ENCODE measurements at regions not wholly inside any gene's neighbourhood (a gene's known extent, or its start where the extent isn't known, plus 50 kb on each side); places are given as distances from the start of the nearest gene placed in this dataset.
"Not testable (repeated sequence)": the region's sequence is repeated elsewhere in the genome, so short reads cannot be mapped to it uniquely, and the experiment has no call there.

DNA sequence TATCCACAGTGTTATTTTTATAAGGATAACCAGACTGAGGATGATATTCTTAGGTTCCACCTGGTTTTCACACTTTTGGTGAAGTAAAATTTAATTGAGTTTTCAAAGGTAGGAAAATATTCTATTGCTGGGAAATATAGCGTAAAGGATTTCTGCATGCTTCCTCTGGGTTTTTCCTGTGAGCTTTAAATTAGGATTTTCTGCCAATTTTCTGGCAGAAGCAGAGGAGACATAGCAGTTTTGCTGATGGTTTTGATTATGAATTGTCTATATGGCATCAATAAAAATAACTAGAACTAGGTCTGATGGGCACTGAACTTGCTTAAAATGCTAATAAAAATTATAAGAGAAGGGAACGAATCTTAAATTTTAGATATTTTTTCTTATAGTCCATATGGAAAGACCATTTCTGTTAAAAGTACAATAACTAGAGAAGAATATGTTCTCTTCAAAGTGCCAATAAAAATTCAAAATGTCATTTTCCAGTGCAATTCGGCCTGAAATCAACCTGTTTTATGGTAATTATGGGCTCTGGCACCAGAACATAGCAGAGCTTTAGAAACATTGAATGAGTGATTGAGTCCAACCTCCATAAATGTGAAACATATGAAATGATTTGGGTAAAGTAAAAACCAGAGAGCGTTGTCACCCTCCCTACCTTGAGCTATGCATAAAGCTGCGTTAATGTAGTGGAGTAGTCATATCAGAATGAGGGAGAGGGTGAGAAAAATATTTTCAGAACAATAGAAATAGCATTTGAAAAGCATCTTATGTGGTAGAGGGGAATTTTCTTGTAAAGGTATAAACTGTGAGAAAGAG is 279.7 kb downstream of the SPRY1 start:
- no peak for DNase-seq (ENCODE audit: low read depth, low spot score)
- no peak overlapping the region for H3K4me3 ChIP-seq (ENCODE audit: low read depth, low read length)
- TF ChIP-seq, protein P1, sequence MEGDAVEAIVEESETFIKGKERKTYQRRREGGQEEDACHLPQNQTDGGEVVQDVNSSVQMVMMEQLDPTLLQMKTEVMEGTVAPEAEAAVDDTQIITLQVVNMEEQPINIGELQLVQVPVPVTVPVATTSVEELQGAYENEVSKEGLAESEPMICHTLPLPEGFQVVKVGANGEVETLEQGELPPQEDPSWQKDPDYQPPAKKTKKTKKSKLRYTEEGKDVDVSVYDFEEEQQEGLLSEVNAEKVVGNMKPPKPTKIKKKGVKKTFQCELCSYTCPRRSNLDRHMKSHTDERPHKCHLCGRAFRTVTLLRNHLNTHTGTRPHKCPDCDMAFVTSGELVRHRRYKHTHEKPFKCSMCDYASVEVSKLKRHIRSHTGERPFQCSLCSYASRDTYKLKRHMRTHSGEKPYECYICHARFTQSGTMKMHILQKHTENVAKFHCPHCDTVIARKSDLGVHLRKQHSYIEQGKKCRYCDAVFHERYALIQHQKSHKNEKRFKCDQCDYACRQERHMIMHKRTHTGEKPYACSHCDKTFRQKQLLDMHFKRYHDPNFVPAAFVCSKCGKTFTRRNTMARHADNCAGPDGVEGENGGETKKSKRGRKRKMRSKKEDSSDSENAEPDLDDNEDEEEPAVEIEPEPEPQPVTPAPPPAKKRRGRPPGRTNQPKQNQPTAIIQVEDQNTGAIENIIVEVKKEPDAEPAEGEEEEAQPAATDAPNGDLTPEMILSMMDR (IDR thresholded peaks at IDR 0.05; ENCODE audit: insufficient read depth, low read length, missing control alignments), result no peak
- POLR2A ChIA-PET, result no interaction called here
- CTCF ChIA-PET, result interaction anchor here (1.8 kb wide), 1 partner anchor 15 kb away, joined by 4 read pairs; no protein-coding TSS in a partner anchor

DNA sequence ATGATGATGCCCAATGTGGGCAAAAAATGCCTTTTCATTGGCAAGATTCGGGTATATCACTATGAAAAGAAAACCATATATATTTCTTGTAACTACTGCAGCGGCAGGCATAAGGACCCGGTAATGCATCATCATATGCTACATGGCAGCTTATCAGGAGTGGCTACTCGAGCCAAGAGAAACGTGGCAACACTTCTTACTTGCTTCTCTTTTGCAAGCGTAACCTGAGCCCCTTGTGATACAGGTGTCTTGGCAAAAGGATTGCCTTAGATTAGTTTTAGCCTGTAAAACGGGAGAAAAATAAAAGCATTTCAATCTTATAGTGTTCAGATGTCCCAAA is 280.3 kb downstream of the SPRY1 start:
- ChIA-PET POLR2A (no interaction called here), CTCF (no interaction called here)
- no peak overlapping the region for H3K4me3 ChIP-seq (ENCODE audit: low read depth, low read length)
- TF ChIP-seq, protein P1 (IDR thresholded peaks at IDR 0.05; ENCODE audit: insufficient read depth, low read length, missing control alignments), result no peak
- no peak for DNase-seq (ENCODE audit: low read depth, low spot score)

DNA sequence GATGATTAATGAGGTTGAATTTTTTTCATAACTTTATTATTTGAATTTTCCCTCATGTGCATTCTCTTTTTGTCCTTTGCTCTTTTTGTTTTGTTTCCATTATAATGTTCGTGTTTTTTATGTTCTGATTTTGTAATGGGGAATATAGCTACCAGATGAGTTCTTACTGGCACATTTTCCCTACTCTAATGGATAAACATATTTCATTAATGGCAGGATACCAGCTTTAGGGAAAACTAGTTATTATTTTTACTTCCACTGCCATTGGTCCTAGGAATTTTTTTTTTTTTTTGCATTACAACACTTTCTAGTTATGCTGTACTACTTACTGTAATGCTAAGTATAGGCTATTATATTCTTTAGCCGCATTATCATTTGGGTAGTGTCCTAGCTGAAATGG is 286.3 kb downstream of the SPRY1 start:
- H3K4me3 ChIP-seq (ENCODE audit: low read depth, low read length), result no peak overlapping the region
- ChIA-PET POLR2A (interaction anchor here (0.7 kb wide), 1 partner anchor 93 kb away, joined by 3 read pairs; no protein-coding TSS in a partner anchor), CTCF (no interaction called here)
- TF ChIP-seq, protein P1 (IDR thresholded peaks at IDR 0.05; ENCODE audit: insufficient read depth, low read length, missing control alignments), result no peak
- DNase-seq (ENCODE audit: low read depth, low spot score), result no peak

DNA sequence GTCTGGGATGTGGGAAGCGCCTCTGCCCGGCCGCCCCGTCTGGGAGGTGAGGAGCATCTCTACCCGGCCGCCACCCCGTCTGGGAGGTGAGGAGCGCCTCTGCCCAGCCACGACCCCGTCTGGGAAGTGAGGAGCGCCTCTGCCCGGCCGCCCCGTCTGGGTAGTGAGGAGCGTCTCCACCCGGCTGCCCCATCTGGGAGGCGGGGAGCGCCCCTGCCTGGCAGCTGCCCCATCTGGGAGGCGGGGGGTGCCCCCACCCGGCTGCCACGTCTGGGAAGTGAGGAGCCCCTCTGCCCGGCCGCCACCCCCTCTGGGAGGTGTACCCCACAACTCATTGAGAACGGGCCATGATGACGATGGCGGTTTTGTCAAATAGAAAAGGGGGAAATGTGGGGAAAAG is 288.3 kb downstream of the SPRY1 start:
- H3K4me3 ChIP-seq (ENCODE audit: low read depth, low read length); DNase-seq (ENCODE audit: low read depth, low spot score); CTCF ChIA-PET; POLR2A ChIA-PET: not testable (repeated sequence)

DNA sequence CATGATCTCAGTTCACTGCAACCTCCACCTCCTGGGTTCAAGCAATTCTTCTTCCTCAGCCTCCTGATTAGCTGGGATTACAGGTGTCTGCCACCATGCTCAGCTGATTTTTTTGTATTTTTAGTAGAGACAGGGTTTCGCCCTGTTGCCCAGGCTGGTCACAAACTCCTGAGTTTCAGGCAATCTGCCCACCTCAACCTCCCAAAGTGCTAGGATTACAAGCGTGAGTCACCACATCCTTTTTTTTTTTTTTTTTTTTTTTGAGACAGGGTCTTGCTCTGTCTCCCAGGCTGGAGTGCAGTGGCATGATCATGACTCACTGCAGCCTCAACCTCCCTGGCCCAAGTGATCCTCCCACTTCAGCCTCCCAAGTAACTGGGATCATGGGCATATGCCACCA is 298.9 kb downstream of the SPRY1 start:
- H3K4me3 ChIP-seq (ENCODE audit: low read depth, low read length); POLR2A ChIA-PET; DNase-seq (ENCODE audit: low read depth, low spot score): not testable (repeated sequence)
- CTCF ChIA-PET, result interaction anchor here (0.6 to 1.1 kb wide), 2 partner anchors 17 to 22 kb away, joined by 3 read pairs; no protein-coding TSS in a partner anchor

DNA sequence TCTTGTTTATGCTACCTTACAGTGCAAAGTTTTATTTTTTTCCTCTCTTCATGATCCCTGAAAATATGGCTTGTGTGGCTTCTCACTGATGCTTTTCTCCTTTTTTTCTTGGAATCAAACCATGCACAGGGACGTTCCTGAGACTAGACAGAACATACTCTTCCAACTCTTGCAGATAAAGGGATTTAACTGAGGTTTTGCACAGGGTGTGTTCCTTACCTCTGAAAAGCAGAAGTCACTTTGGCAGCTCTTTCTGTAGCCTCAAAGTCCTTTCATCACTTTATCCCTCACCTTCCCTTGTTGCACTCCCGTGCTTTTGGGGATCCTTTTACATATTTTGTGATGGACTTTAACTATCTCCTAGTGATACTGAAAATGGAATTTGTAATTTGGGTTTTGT is 300.1 kb downstream of the SPRY1 start:
- DNase-seq (ENCODE audit: low read depth, low spot score), result no peak
- TF ChIP-seq, protein P1 (IDR thresholded peaks at IDR 0.05; ENCODE audit: insufficient read depth, low read length, missing control alignments), result no peak
- ChIA-PET CTCF (interaction anchor here (1.6 kb wide), 1 partner anchor 307 kb away, joined by 4 read pairs; no protein-coding TSS in a partner anchor), POLR2A (no interaction called here)
- H3K4me3 ChIP-seq (ENCODE audit: low read depth, low read length), result no peak overlapping the region

DNA sequence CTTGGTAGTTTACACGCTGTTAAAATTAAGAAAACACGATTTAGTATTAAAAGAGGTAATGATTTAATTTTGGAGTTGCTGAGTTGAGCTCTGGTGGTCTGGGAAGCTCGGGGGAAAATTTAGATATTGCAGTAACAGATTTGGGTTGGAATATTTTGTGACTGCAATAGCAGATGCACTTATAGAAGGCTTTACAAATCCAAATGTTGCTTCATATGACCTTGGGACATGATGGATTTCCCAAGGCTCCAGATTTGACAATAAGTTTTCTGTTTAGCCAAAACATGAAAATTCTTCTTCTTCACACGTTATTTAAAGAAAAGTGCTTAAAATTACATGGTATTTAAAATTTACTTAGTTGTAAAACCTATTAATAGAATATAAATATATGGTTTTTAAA is 302.0 kb downstream of the SPRY1 start:
- no peak for DNase-seq (ENCODE audit: low read depth, low spot score)
- H3K4me3 ChIP-seq (ENCODE audit: low read depth, low read length), result no peak overlapping the region
- ChIA-PET POLR2A (no interaction called here), CTCF (interaction anchor here (0.7 to 0.9 kb wide), 2 partner anchors 26 to 37 kb away, joined by 3 to 4 read pairs; no protein-coding TSS in a partner anchor)
- TF ChIP-seq, protein P1 (IDR thresholded peaks at IDR 0.05; ENCODE audit: insufficient read depth, low read length, missing control alignments), result no peak
